Upper lobe of left lung (tissue), 4 donors: ENCODE measurements at regions not wholly inside any gene's neighbourhood (a gene's known extent, or its start where the extent isn't known, plus 50 kb on each side); places are given as distances from the start of the nearest gene placed in this dataset.

Source experiments
- CTCF ChIP-seq, 6 experiments: fragments of 450-650 bp in 4 of 6; fragments of 200-600 bp in 2 of 6; sonication (generic) in 2 of 6; IDR thresholded peaks; one replicate each; pipeline ENCODE4 v1.5.1; 2016 to 2019; ENCODE audit warnings: antibody characterized with exemption in 6 of 6
- EP300 ChIP-seq, 4 donors: sonication (generic); formaldehyde crosslinking; IDR thresholded peaks; one replicate each; pipeline ENCODE4 v1.5.1; 2017; ENCODE audit warnings: antibody characterized with exemption in 4 of 4, control low read depth in 2 of 4
- POLR2A ChIP-seq, 4 donors: fragments of 450-650 bp; IDR thresholded peaks; one replicate each; pipeline ENCODE4 v1.5.1; 2016 to 2017; ENCODE audit warnings: antibody characterized with exemption in 4 of 4, mild to moderate bottlenecking in 2 of 4

- TF ChIP-seq CTCF (IDR thresholded peaks at IDR 0.05): no peak
- TF ChIP-seq POLR2A (IDR thresholded peaks at IDR 0.05): no peak
- no peak for TF ChIP-seq EP300 (IDR thresholded peaks at IDR 0.05)
Measured at GRCh38 chr14:36465178-36465577, 54.9 kb downstream of the NKX2-1 start.
